Effector memory CD4-positive, alpha-beta T cell (primary cell): ENCODE measurements at regions not wholly inside any gene's neighbourhood (a gene's known extent, or its start where the extent isn't known, plus 50 kb on each side); places are given as distances from the start of the nearest gene placed in this dataset.
"Not testable (repeated sequence)": the region's sequence is repeated elsewhere in the genome, so short reads cannot be mapped to it uniquely, and the experiment has no call there.

Experiments
- DNase-seq, 3 donors: peaks; one replicate each; pipeline ENCODE4 v3.0.0-alpha.2; 2020
- H3K27ac ChIP-seq: 2 replicates; pipeline ENCODE4 v1.7.0; 2013; ENCODE audit warnings: mild to moderate bottlenecking, low read length, moderate library complexity; ENCODE audit not compliant: insufficient read depth, poor library complexity, severe bottlenecking
- H3K27me3 ChIP-seq: replicated peaks from 2 replicates; pipeline ENCODE4 v1.7.0; 2013; ENCODE audit warnings: mild to moderate bottlenecking, low read length; ENCODE audit not compliant: insufficient read depth, control insufficient read depth, poor library complexity, severe bottlenecking
- H3K36me3 ChIP-seq: 2 replicates; pipeline ENCODE4 v1.7.0; 2013; ENCODE audit warnings: mild to moderate bottlenecking, low read length, moderate library complexity; ENCODE audit not compliant: control insufficient read depth, insufficient read depth
- H3K4me1 ChIP-seq: 2 replicates; pipeline ENCODE4 v1.7.0; 2013; ENCODE audit warnings: low read length, mild to moderate bottlenecking; ENCODE audit not compliant: control insufficient read depth, insufficient read depth, poor library complexity, severe bottlenecking
- H3K4me3 ChIP-seq: 2 replicates; pipeline ENCODE4 v1.7.0; 2013; ENCODE audit warnings: low read length, low read depth, mild to moderate bottlenecking; ENCODE audit not compliant: insufficient read depth, poor library complexity, severe bottlenecking
- H3K9me3 ChIP-seq: 2 replicates; pipeline ENCODE4 v1.7.0; 2013; ENCODE audit warnings: mild to moderate bottlenecking, low read length, moderate library complexity; ENCODE audit not compliant: control insufficient read depth

GRCh38 chr10:106348933-106349332 is 815.6 kb downstream of the SORCS1 start:
- no peak for DNase-seq
- Histone ChIP-seq H3K4me3 (no peak overlapping the region), H3K9me3 (no peaks in the 10 kb centered on the region), H3K27ac (no peak overlapping the region), H3K4me1 (no peaks in the 10 kb centered on the region), H3K27me3 (no peaks in the 10 kb centered on the region), H3K36me3 (no peaks in the 10 kb centered on the region)

- DNase-seq = no peak
- Histone ChIP-seq H3K27me3 (no peaks in the 10 kb centered on the region), H3K4me3 (no peak overlapping the region), H3K9me3 (no peaks in the 10 kb centered on the region), H3K4me1 (no peaks in the 10 kb centered on the region), H3K27ac (no peak overlapping the region), H3K36me3 (no peaks in the 10 kb centered on the region)
These were observed 817.0 kb downstream of the SORCS1 start for GRCh38 chr10:106347547-106347946.

GRCh38 chr10:106343539-106343938 is 821.0 kb downstream of the SORCS1 start:
- not testable (repeated sequence) for H3K27me3 ChIP-seq

GRCh38 chr10:106341356-106341755 is 823.1 kb downstream of the SORCS1 start:
- DNase-seq = no peak
- H3K27me3 ChIP-seq = no peaks in the 10 kb centered on the region
- no peak overlapping the region for H3K4me3 ChIP-seq
- H3K4me1 ChIP-seq = no peaks in the 10 kb centered on the region
- no peaks in the 10 kb centered on the region for H3K9me3 ChIP-seq
- no peaks in the 10 kb centered on the region for H3K36me3 ChIP-seq
- no peak overlapping the region for H3K27ac ChIP-seq

More at GRCh38 chr10:106343539-106343938, 821.0 kb downstream of the SORCS1 start:
- not testable (repeated sequence) for H3K4me1 ChIP-seq, H3K9me3 ChIP-seq, H3K36me3 ChIP-seq, H3K27ac ChIP-seq, DNase-seq, H3K4me3 ChIP-seq

GRCh38 chr10:106338486-106338885 is 826.0 kb downstream of the SORCS1 start:
- Histone ChIP-seq H3K4me1 (no peaks in the 10 kb centered on the region), H3K27me3 (no peaks in the 10 kb centered on the region), H3K4me3 (no peak overlapping the region), H3K36me3 (no peaks in the 10 kb centered on the region), H3K27ac (no peak overlapping the region), H3K9me3 (no peaks in the 10 kb centered on the region)
- DNase-seq = no peak

- Histone ChIP-seq H3K4me3 (no peak overlapping the region), H3K4me1 (no peaks in the 10 kb centered on the region), H3K27me3 (no peaks in the 10 kb centered on the region), H3K9me3 (no peaks in the 10 kb centered on the region), H3K36me3 (no peaks in the 10 kb centered on the region), H3K27ac (no peak overlapping the region)
- no peak for DNase-seq
These were observed 827.6 kb downstream of the SORCS1 start for GRCh38 chr10:106336874-106337273.

GRCh38 chr10:106327747-106328146 is 836.8 kb downstream of the SORCS1 start:
- H3K27ac ChIP-seq = no peak overlapping the region
- no peak overlapping the region for H3K4me3 ChIP-seq
- peaks cover 3% of the 10 kb centered on the region for H3K9me3 ChIP-seq
- H3K4me1 ChIP-seq = no peaks in the 10 kb centered on the region
- DNase-seq = no peak
- H3K27me3 ChIP-seq = no peaks in the 10 kb centered on the region
- no peaks in the 10 kb centered on the region for H3K36me3 ChIP-seq

GRCh38 chr10:106320876-106321275 is 843.6 kb downstream of the SORCS1 start:
- Histone ChIP-seq H3K36me3 (no peaks in the 10 kb centered on the region), H3K9me3 (no peaks in the 10 kb centered on the region), H3K27ac (no peak overlapping the region), H3K4me1 (no peaks in the 10 kb centered on the region), H3K27me3 (no peaks in the 10 kb centered on the region), H3K4me3 (no peak overlapping the region)
- no peak for DNase-seq

- no peaks in the 10 kb centered on the region for H3K9me3 ChIP-seq
These were observed 844.4 kb downstream of the SORCS1 start for GRCh38 chr10:106320078-106320477.

GRCh38 chr10:106317554-106317953 is 847.0 kb downstream of the SORCS1 start:
- Histone ChIP-seq H3K27me3 (no peaks in the 10 kb centered on the region), H3K9me3 (no peaks in the 10 kb centered on the region), H3K36me3 (no peaks in the 10 kb centered on the region), H3K4me3 (no peak overlapping the region), H3K27ac (no peak overlapping the region), H3K4me1 (no peaks in the 10 kb centered on the region)
- DNase-seq = no peak

More at GRCh38 chr10:106320078-106320477, 844.4 kb downstream of the SORCS1 start:
- DNase-seq = no peak
- Histone ChIP-seq H3K27ac (no peak overlapping the region), H3K4me1 (no peaks in the 10 kb centered on the region), H3K36me3 (no peaks in the 10 kb centered on the region), H3K27me3 (no peaks in the 10 kb centered on the region), H3K4me3 (no peak overlapping the region)

GRCh38 chr10:106313041-106313440 is 851.5 kb downstream of the SORCS1 start:
- H3K27me3 ChIP-seq = no peaks in the 10 kb centered on the region
- no peak overlapping the region for H3K4me3 ChIP-seq
- no peaks in the 10 kb centered on the region for H3K36me3 ChIP-seq
- H3K4me1 ChIP-seq = no peaks in the 10 kb centered on the region
- H3K27ac ChIP-seq = no peak overlapping the region
- H3K9me3 ChIP-seq = no peaks in the 10 kb centered on the region
- no peak for DNase-seq
